Mucosa of rectum (tissue), 2 donors: ENCODE measurements at regions not wholly inside any gene's neighbourhood (a gene's known extent, or its start where the extent isn't known, plus 50 kb on each side); places are given as distances from the start of the nearest gene placed in this dataset.
"Not testable (repeated sequence)": the region's sequence is repeated elsewhere in the genome, so short reads cannot be mapped to it uniquely, and the experiment has no call there.

Source experiments
- H3K27ac ChIP-seq, 2 donors: one replicate each; pipeline ENCODE4 v1.7.0; 2013; ENCODE audit warnings: inconsistent platforms in 2 of 2, low read depth in 2 of 2, low read length in 2 of 2
- H3K27me3 ChIP-seq, 2 donors: one replicate each; pipeline ENCODE4 v1.7.0; 2013; ENCODE audit warnings: low read length in 2 of 2; ENCODE audit not compliant: control insufficient read depth in 2 of 2, insufficient read depth in 2 of 2
- H3K36me3 ChIP-seq, 2 donors: one replicate each; pipeline ENCODE4 v1.7.0; 2013; ENCODE audit warnings: low read length in 2 of 2; ENCODE audit not compliant: control insufficient read depth in 2 of 2, insufficient read depth in 2 of 2
- H3K4me1 ChIP-seq, 2 donors: one replicate each; pipeline ENCODE4 v1.7.0; 2013; ENCODE audit warnings: low read length in 2 of 2, mild to moderate bottlenecking in 1 of 2; ENCODE audit not compliant: control insufficient read depth in 2 of 2, insufficient read depth in 2 of 2
- H3K4me3 ChIP-seq, 2 donors: one replicate each; pipeline ENCODE4 v1.7.0; 2013; ENCODE audit warnings: low read length in 2 of 2
- H3K9ac ChIP-seq, 2 donors: one replicate each; pipeline ENCODE4 v1.7.0; 2013; ENCODE audit warnings: low read length in 2 of 2, low read depth in 1 of 2, mild to moderate bottlenecking in 1 of 2
- H3K9me3 ChIP-seq, 2 donors: one replicate each; pipeline ENCODE4 v1.7.0; 2013; ENCODE audit warnings: low read length in 2 of 2; ENCODE audit not compliant: control insufficient read depth in 2 of 2
- donor health status: healthy.
- donor health status: Normal muscosa, but diverticular disease.

- Histone ChIP-seq H3K4me1 (no peaks in the 10 kb centered on the region), H3K4me3 (no peak overlapping the region), H3K27ac (no peak overlapping the region), H3K9me3 (no peaks in the 10 kb centered on the region), H3K27me3 (no peaks in the 10 kb centered on the region), H3K36me3 (no peaks in the 10 kb centered on the region), H3K9ac (no peak overlapping the region)
Observed at GRCh38 chr3:135564696-135565095, 400.8 kb upstream of the PPP2R3A start.

DNA sequence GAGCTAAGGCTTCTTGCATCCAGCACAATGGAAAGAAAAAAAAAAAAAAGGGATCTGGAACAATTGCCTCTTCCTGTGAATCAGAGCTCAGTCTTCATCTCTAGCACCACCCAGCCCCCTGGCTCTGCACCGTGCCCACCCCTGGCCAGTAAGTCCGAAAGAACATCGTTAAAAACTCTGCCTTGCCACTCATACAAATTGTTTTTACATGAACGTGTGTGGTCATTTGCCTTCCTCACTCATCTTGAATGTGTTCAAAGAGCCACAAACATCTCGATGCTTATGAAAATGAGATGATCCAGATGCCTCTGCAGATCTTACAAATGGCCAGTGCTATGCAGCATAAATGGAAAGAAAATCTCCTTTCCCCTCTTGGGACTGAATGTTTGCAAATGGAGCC, 400.0 kb upstream of the PPP2R3A start:
- no peak overlapping the region for H3K9ac ChIP-seq
- no peaks in the 10 kb centered on the region for H3K4me1 ChIP-seq
- H3K9me3 ChIP-seq, result no peaks in the 10 kb centered on the region
- H3K27me3 ChIP-seq, result no peaks in the 10 kb centered on the region
- H3K4me3 ChIP-seq, result no peak overlapping the region
- no peaks in the 10 kb centered on the region for H3K36me3 ChIP-seq
- H3K27ac ChIP-seq, result no peak overlapping the region

GRCh38 chr3:135567223-135567622, 398.3 kb upstream of the PPP2R3A start:
- no peak overlapping the region for H3K27ac ChIP-seq
- H3K36me3 ChIP-seq, result no peaks in the 10 kb centered on the region
- no peaks in the 10 kb centered on the region for H3K4me1 ChIP-seq
- no peak overlapping the region for H3K4me3 ChIP-seq
- no peaks in the 10 kb centered on the region for H3K27me3 ChIP-seq
- H3K9me3 ChIP-seq, result no peaks in the 10 kb centered on the region
- H3K9ac ChIP-seq, result no peak overlapping the region

GRCh38 chr3:135576751-135577150, 388.8 kb upstream of the PPP2R3A start:
- Histone ChIP-seq H3K27ac (no peak overlapping the region), H3K27me3 (no peaks in the 10 kb centered on the region), H3K4me3 (no peak overlapping the region), H3K36me3 (no peaks in the 10 kb centered on the region), H3K9me3 (no peaks in the 10 kb centered on the region), H3K4me1 (no peaks in the 10 kb centered on the region), H3K9ac (no peak overlapping the region)

- no peak overlapping the region for H3K27ac ChIP-seq
- H3K9me3 ChIP-seq, result no peaks in the 10 kb centered on the region
- H3K36me3 ChIP-seq, result no peaks in the 10 kb centered on the region
- no peak overlapping the region for H3K9ac ChIP-seq
- H3K4me3 ChIP-seq, result no peak overlapping the region
- no peaks in the 10 kb centered on the region for H3K27me3 ChIP-seq
- H3K4me1 ChIP-seq, result no peaks in the 10 kb centered on the region
Observed at GRCh38 chr3:135581806-135582205, 383.7 kb upstream of the PPP2R3A start.

DNA sequence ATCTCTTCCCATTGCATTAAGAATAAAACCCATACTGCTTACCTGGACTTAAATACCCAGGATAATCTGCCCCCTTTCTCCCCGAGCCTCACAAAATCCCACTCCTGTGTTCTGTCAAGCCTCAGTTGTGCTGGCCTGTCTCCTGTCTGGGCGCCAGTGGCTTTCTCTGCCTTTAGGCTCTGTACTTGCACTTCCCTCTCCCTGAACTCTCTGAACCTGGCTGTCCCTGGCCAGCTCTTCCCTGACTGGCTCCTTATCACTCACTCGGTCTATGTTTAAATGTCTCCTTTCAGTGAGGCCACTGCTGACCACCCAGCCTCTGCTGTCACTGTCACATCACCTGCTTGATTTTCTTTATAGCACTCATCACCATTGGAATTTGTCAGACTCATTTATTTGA, 382.7 kb upstream of the PPP2R3A start:
- H3K4me1 ChIP-seq, result no peaks in the 10 kb centered on the region
- no peaks in the 10 kb centered on the region for H3K27me3 ChIP-seq
- no peaks in the 10 kb centered on the region for H3K36me3 ChIP-seq
- H3K27ac ChIP-seq, result no peak overlapping the region
- no peak overlapping the region for H3K4me3 ChIP-seq
- no peaks in the 10 kb centered on the region for H3K9me3 ChIP-seq
- H3K9ac ChIP-seq, result no peak overlapping the region

DNA sequence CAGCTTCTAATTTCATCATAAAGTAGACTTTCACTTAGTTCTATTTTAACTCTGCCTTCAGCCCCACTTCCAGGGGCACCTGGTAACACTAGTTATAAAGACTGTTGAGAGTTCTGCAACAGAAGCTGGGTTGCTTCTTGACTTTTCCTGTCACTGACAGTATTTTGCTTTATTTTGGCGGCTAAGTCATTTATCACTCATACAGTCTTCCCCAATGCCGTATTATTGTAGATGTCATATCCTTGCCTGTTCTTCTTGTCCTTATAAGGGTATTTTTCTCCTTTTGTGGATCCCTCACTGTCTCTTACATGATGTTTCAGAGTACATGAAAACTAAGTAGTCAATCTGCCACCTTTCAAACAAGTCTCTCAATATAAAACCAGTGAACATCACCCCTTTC, 369.0 kb upstream of the PPP2R3A start:
- Histone ChIP-seq H3K9ac (no peak overlapping the region), H3K9me3 (no peaks in the 10 kb centered on the region), H3K36me3 (no peaks in the 10 kb centered on the region), H3K4me1 (no peaks in the 10 kb centered on the region), H3K27me3 (peaks cover 0 to 2% of the 10 kb centered on the region in 2 donors), H3K4me3 (no peak overlapping the region), H3K27ac (no peak overlapping the region)

- H3K4me1 ChIP-seq, result no peaks in the 10 kb centered on the region
- H3K9ac ChIP-seq, result no peak overlapping the region
- peaks cover 0 to 2% of the 10 kb centered on the region in 2 donors for H3K27me3 ChIP-seq
- H3K9me3 ChIP-seq, result no peaks in the 10 kb centered on the region
- H3K27ac ChIP-seq, result no peak overlapping the region
- no peak overlapping the region for H3K4me3 ChIP-seq
- H3K36me3 ChIP-seq, result no peaks in the 10 kb centered on the region
Observed at GRCh38 chr3:135597855-135598254, 367.7 kb upstream of the PPP2R3A start.

DNA sequence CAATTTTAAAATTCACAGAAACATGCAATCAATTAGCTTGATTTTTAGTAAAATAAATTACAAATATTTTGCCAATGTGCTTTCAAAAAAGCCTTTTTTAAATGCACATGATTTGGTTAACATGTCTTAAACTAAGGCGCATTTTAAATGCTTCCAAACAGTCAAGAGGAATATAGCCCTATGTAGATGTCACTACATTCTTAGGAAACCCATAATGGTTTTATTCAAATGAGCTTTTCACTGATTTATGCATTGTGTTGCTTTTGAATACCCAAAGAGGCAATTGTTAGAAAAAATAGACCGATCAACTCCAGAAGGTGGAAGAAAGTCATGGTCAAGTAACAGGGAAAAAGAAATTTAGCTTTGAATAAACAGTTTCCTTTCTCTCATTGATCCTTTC, 366.9 kb upstream of the PPP2R3A start:
- H3K9me3 ChIP-seq, result no peaks in the 10 kb centered on the region
- no peaks in the 10 kb centered on the region for H3K4me1 ChIP-seq
- H3K36me3 ChIP-seq, result no peaks in the 10 kb centered on the region
- no peak overlapping the region for H3K9ac ChIP-seq
- H3K4me3 ChIP-seq, result no peak overlapping the region
- no peak overlapping the region for H3K27ac ChIP-seq
- H3K27me3 ChIP-seq, result peaks cover 0 to 2% of the 10 kb centered on the region in 2 donors

DNA sequence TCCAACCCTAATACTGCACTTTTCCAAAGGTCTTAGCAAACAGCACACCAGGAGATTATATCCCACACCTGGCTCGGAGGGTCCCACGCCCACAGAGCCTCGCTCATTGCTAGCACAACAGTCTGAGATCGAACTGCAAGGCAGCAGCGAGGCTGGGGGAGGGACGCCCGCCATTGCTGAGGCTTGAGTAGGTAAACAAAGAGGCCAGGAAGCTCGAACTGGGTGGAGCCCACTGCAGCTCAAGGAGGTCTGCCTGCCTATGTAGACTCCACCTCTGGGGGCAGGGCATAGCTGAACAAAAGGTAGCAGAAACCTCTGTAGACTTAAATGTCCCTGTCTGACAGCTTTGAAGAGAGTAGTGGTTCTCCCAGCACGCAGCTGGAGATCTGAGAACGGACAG, 361.0 kb upstream of the PPP2R3A start:
- not testable (repeated sequence) for H3K4me3 ChIP-seq, H3K9ac ChIP-seq, H3K27me3 ChIP-seq, H3K27ac ChIP-seq, H3K9me3 ChIP-seq, H3K36me3 ChIP-seq, H3K4me1 ChIP-seq

GRCh38 chr3:135618123-135618522, 347.4 kb upstream of the PPP2R3A start:
- no peak overlapping the region for H3K27ac ChIP-seq
- no peak overlapping the region for H3K9ac ChIP-seq
- H3K4me1 ChIP-seq, result no peaks in the 10 kb centered on the region
- H3K36me3 ChIP-seq, result no peaks in the 10 kb centered on the region
- H3K4me3 ChIP-seq, result no peak overlapping the region
- no peaks in the 10 kb centered on the region for H3K27me3 ChIP-seq
- no peaks in the 10 kb centered on the region for H3K9me3 ChIP-seq
